NCI-H524 treated with DMSO at 0.1 percent for 48 hours (cell line): ENCODE measurements at regions not wholly inside any gene's neighbourhood (a gene's known extent, or its start where the extent isn't known, plus 50 kb on each side); places are given as distances from the start of the nearest gene placed in this dataset.

Source experiments
- DNase-seq: peaks from one replicate; lab custom pipeline; 2025; lab: John Stamatoyannopoulos, UW

- no peak for DNase-seq
Measured at GRCh38 chr17:65444049-65444448, 117.4 kb downstream of the AXIN2 start.

- no peak for DNase-seq
Measured at GRCh38 chr17:65442691-65443090, 118.8 kb downstream of the AXIN2 start.

GRCh38 chr17:65442250-65442649, 119.2 kb downstream of the AXIN2 start:
- no peak for DNase-seq

GRCh38 chr17:65441053-65441605, 120.3 kb downstream of the AXIN2 start:
- no peak for DNase-seq

GRCh38 chr17:65438708-65439294, 122.6 kb downstream of the AXIN2 start:
- no peak for DNase-seq

GRCh38 chr17:65438173-65438572, 123.3 kb downstream of the AXIN2 start:
- no peak for DNase-seq

- no peak for DNase-seq
Measured at GRCh38 chr17:65436871-65437270, 124.6 kb downstream of the AXIN2 start.

GRCh38 chr17:65434878-65435277, 126.6 kb downstream of the AXIN2 start:
- DNase-seq = no peak

GRCh38 chr17:65434251-65434650, 127.2 kb downstream of the AXIN2 start:
- DNase-seq = no peak

GRCh38 chr17:65433592-65433991, 127.9 kb downstream of the AXIN2 start:
- no peak for DNase-seq

GRCh38 chr17:65433157-65433556, 128.3 kb downstream of the AXIN2 start:
- DNase-seq = no peak

GRCh38 chr17:65431116-65431515, 130.3 kb downstream of the AXIN2 start:
- DNase-seq = no peak

- DNase-seq = no peak
Measured at GRCh38 chr17:65430209-65430833, 131.1 kb downstream of the AXIN2 start.

- no peak for DNase-seq
Measured at GRCh38 chr17:65423346-65424140, 137.9 kb downstream of the AXIN2 start.

- DNase-seq = no peak
Measured at GRCh38 chr17:65418622-65419021, 142.8 kb downstream of the AXIN2 start.

GRCh38 chr17:65417406-65418221, 143.8 kb downstream of the AXIN2 start:
- no peak for DNase-seq

- no peak for DNase-seq
Measured at GRCh38 chr17:65415991-65416390, 145.5 kb downstream of the AXIN2 start.

- no peak for DNase-seq
Measured at GRCh38 chr17:65413390-65413789, 148.1 kb downstream of the AXIN2 start.

GRCh38 chr17:65409381-65409780, 152.1 kb downstream of the AXIN2 start:
- no peak for DNase-seq

- no peak for DNase-seq
Measured at GRCh38 chr17:65408050-65408449, 153.4 kb downstream of the AXIN2 start.

- no peak for DNase-seq
Measured at GRCh38 chr17:65407017-65407416, 154.4 kb downstream of the AXIN2 start.

- no peak for DNase-seq
Measured at GRCh38 chr17:65406552-65406951, 154.9 kb downstream of the AXIN2 start.
